Endodermal cell (in vitro differentiated cells): ENCODE measurements at regions not wholly inside any gene's neighbourhood (a gene's known extent, or its start where the extent isn't known, plus 50 kb on each side); places are given as distances from the start of the nearest gene placed in this dataset.

ENCODE experiments used
- DNase-seq: peaks from one replicate; pipeline ENCODE4 v3.0.0-alpha.2; 2017
- H3K27ac ChIP-seq: 2 replicates; pipeline ENCODE4 v1.5.1; 2013; ENCODE audit warnings: mild to moderate bottlenecking, low read depth, low read length, moderate library complexity
- H3K27me3 ChIP-seq: 2 replicates; pipeline ENCODE4 v1.6.1; 2013; ENCODE audit warnings: mild to moderate bottlenecking, low read length, moderate library complexity; ENCODE audit not compliant: insufficient read depth, control insufficient read depth, poor library complexity, severe bottlenecking
- H3K36me3 ChIP-seq: 2 replicates; pipeline ENCODE4 v1.7.0; 2013; ENCODE audit warnings: mild to moderate bottlenecking, low read length, moderate library complexity; ENCODE audit not compliant: control insufficient read depth, insufficient read depth
- H3K4me1 ChIP-seq: one replicate; pipeline ENCODE4 v1.7.0; 2013; ENCODE audit warnings: low read length; ENCODE audit not compliant: control insufficient read depth, insufficient read depth
- H3K4me3 ChIP-seq: 2 replicates; pipeline ENCODE4 v1.5.1; 2013; ENCODE audit warnings: mild to moderate bottlenecking, low read length, moderate library complexity
- H3K9ac ChIP-seq: 2 replicates; pipeline ENCODE4 v1.6.1; 2013; ENCODE audit warnings: mild to moderate bottlenecking, low read length, moderate library complexity; ENCODE audit not compliant: poor library complexity, severe bottlenecking; ENCODE audit errors: extremely low read depth
- H3K9me3 ChIP-seq: 2 replicates; pipeline ENCODE4 v1.6.1; 2013; ENCODE audit warnings: mild to moderate bottlenecking, low read length, moderate library complexity; ENCODE audit not compliant: control insufficient read depth
- H3K27ac Mint-ChIP-seq: 2 replicates; pipeline ENCODE4 v1.8.0; 2020; ENCODE audit warnings: mixed read lengths
- H3K27me3 Mint-ChIP-seq: 2 replicates; pipeline ENCODE4 v1.8.0; 2021; ENCODE audit warnings: mild to moderate bottlenecking, mixed read lengths; ENCODE audit not compliant: insufficient read depth
- H3K36me3 Mint-ChIP-seq: 2 replicates; pipeline ENCODE4 v1.8.0; 2020; ENCODE audit warnings: low read depth, mixed read lengths
- H3K4me1 Mint-ChIP-seq: 2 replicates; pipeline ENCODE4 v1.8.0; 2020; ENCODE audit warnings: mixed read lengths
- H3K4me3 Mint-ChIP-seq: 2 replicates; pipeline ENCODE4 v1.8.0; 2020; ENCODE audit warnings: mild to moderate bottlenecking, moderate library complexity, mixed read lengths
- H3K9me3 Mint-ChIP-seq: 2 replicates; pipeline ENCODE4 v1.8.0; 2020; ENCODE audit warnings: mild to moderate bottlenecking, mixed read lengths
- CTCF ChIP-seq: fragments of 200-600 bp; sonication (generic); conservative IDR thresholded peaks from 2 replicates; pipeline ENCODE4 v1.5.0; 2021; ENCODE audit warnings: antibody characterized with exemption, mild to moderate bottlenecking
- WGBS, 2 experiments: methylation state at CpG; one replicate each; pipeline versions ENCODE4 v1.1.5 to v1.1.7; 2013; ENCODE audit warnings: missing lambda C conversion rate in 2 of 2, mixed read lengths in 1 of 2; ENCODE audit not compliant: insufficient coverage in 1 of 2, insufficient read length in 1 of 2; 5-methylcytosine and 5-hydroxymethylcytosine counted together

DNA sequence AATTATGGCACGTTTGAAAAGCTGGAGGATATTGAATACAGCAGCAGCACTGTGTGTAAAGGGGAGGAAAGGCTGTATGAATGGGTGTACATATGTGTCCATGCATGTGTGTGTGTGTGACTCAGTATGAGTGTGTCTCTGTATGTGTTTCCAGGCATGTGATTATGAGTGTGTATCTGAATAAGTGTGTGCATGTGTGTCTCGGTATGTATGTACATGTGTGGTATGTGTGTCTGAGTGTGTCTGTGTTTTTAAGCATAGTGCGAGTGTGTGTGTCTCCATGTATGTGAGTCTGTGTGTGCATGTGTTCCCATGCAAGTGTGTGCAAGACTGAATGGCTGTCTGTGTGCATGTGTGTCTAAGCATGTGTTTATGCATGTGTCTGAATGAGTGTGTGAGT lies 259.1 kb upstream of the XYLT1 start:
- peaks cover 30% of the 10 kb centered on the region for H3K9me3 Mint-ChIP-seq
- peaks cover 10% of the 10 kb centered on the region for H3K9me3 ChIP-seq
- no peaks in the 10 kb centered on the region for H3K36me3 ChIP-seq
- peaks cover 3% of the 10 kb centered on the region for H3K36me3 Mint-ChIP-seq
- no peak overlapping the region for H3K9ac ChIP-seq
- no peaks in the 10 kb centered on the region for H3K4me1 ChIP-seq
- no peaks in the 10 kb centered on the region for H3K4me1 Mint-ChIP-seq
- TF ChIP-seq CTCF: no peak
- H3K27ac Mint-ChIP-seq: no peak overlapping the region
- no peaks in the 10 kb centered on the region for H3K27me3 Mint-ChIP-seq
- DNase-seq: no peak
- H3K4me3 Mint-ChIP-seq: no peak overlapping the region
- H3K27me3 ChIP-seq: no peaks in the 10 kb centered on the region
- H3K4me3 ChIP-seq: no peak overlapping the region
- no peak overlapping the region for H3K27ac ChIP-seq
- WGBS, 2 experiments: 89 to 91% methylated on average over 2 to 3 of the region's 3 CpGs

- no peak overlapping the region for H3K4me3 ChIP-seq
- no peak for DNase-seq
- no peaks in the 10 kb centered on the region for H3K36me3 ChIP-seq
- H3K27ac Mint-ChIP-seq: no peak overlapping the region
- peaks cover 9% of the 10 kb centered on the region for H3K9me3 ChIP-seq
- H3K9ac ChIP-seq: no peak overlapping the region
- no peaks in the 10 kb centered on the region for H3K27me3 Mint-ChIP-seq
- no peak overlapping the region for H3K4me3 Mint-ChIP-seq
- peaks cover 3% of the 10 kb centered on the region for H3K36me3 Mint-ChIP-seq
- no peak overlapping the region for H3K27ac ChIP-seq
- 89 to 100% methylated on average over 2 to 4 of the region's 4 CpGs for WGBS, 2 experiments
- H3K4me1 ChIP-seq: no peaks in the 10 kb centered on the region
- H3K27me3 ChIP-seq: no peaks in the 10 kb centered on the region
- no peak for TF ChIP-seq CTCF
- H3K9me3 Mint-ChIP-seq: peaks cover 17% of the 10 kb centered on the region
- H3K4me1 Mint-ChIP-seq: peaks cover 11% of the 10 kb centered on the region
Observed at GRCh38 chr16:17728196-17728595, 257.4 kb upstream of the XYLT1 start.

DNA sequence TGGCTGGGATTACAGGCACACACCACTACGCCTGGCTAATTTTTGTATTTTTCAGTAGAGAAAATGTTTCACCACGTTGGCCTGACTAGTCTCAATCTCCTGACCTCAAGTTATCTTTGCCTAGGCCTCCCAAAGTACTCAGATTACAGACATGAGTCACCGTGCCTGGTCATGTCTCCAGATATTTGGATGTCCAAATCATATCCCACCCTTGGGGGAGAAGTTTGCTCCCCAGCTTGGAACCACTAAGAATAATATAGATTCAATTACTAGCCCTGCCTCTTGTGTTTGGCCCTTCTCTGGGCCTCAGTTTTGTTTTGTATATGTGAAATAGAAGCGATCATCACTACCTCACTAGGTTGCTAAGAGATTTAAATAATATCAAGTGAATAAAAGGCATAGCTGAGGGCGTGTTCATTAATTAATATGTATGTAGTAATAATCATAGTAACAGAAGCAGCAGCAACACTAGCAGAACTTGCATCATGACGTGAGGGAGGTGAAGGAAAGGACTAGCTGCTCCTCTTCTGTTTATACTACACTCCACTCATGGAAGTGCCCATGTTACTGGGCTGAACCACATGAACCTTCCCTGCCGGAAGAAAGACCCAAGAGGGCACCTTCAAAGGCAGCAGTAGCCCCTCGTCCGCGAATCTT lies 253.6 kb upstream of the XYLT1 start:
- Mint-ChIP-seq H3K36me3 (no peaks in the 10 kb centered on the region), H3K4me1 (peaks cover 11% of the 10 kb centered on the region), H3K27me3 (no peaks in the 10 kb centered on the region), H3K27ac (no peak overlapping the region), H3K9me3 (peaks cover 5% of the 10 kb centered on the region), H3K4me3 (no peak overlapping the region)
- Histone ChIP-seq H3K27ac (no peak overlapping the region), H3K27me3 (no peaks in the 10 kb centered on the region), H3K4me3 (no peak overlapping the region), H3K9me3 (no peaks in the 10 kb centered on the region), H3K9ac (no peak overlapping the region), H3K36me3 (no peaks in the 10 kb centered on the region), H3K4me1 (no peaks in the 10 kb centered on the region)
- no peak for TF ChIP-seq CTCF
- no peak for DNase-seq
- 71 to 93% methylated on average over 5 to 9 of the region's 10 CpGs for WGBS, 2 experiments
